Lung (tissue), 11 donors: ENCODE measurements at regions not wholly inside any gene's neighbourhood (a gene's known extent, or its start where the extent isn't known, plus 50 kb on each side); places are given as distances from the start of the nearest gene placed in this dataset.

ENCODE experiments used
- ATAC-seq: fragments of 200-7000 bp; cut with Tn5 transposase; one replicate; pipeline ENCODE4 v1.9.1; 2020; ENCODE audit warnings: moderate number of reproducible peaks; ENCODE audit not compliant: insufficient read depth, low FRiP score
- DNase-seq, 3 donors: peaks; one replicate each; pipeline ENCODE4 v3.0.0-alpha.2; 2013 to 2017
- H3K27ac ChIP-seq, 2 donors: one replicate each; pipeline ENCODE4 v1.5.1; 2013; ENCODE audit warnings: mild to moderate bottlenecking in 2 of 2, moderate library complexity in 2 of 2, control low read depth in 1 of 2, inconsistent platforms in 1 of 2, low read depth in 1 of 2, low read length in 1 of 2
- H3K27me3 ChIP-seq, 3 donors: one replicate each; pipeline ENCODE4 v1.5.1; 2013; ENCODE audit warnings: low read length in 2 of 3; ENCODE audit not compliant: control insufficient read depth in 3 of 3, insufficient read depth in 3 of 3
- H3K36me3 ChIP-seq, 4 donors: one replicate each; pipeline ENCODE4 v1.5.1; 2013; ENCODE audit warnings: low read length in 4 of 4, mild to moderate bottlenecking in 1 of 4, moderate library complexity in 1 of 4; ENCODE audit not compliant: control insufficient read depth in 4 of 4, insufficient read depth in 4 of 4
- H3K4me1 ChIP-seq, 5 donors: one replicate each; pipeline ENCODE4 v1.5.1; 2013; ENCODE audit warnings: low read length in 5 of 5, mild to moderate bottlenecking in 2 of 5, moderate library complexity in 1 of 5; ENCODE audit not compliant: control insufficient read depth in 5 of 5, insufficient read depth in 5 of 5
- H3K4me3 ChIP-seq: one replicate; pipeline ENCODE4 v1.5.1; 2013; ENCODE audit warnings: mild to moderate bottlenecking, control low read depth, moderate library complexity
- H3K9ac ChIP-seq, 2 donors: one replicate each; pipeline ENCODE4 v1.5.1; 2013; ENCODE audit warnings: low read length in 2 of 2, control low read depth in 1 of 2; ENCODE audit not compliant: insufficient read depth in 1 of 2
- H3K9me3 ChIP-seq, 4 donors: one replicate each; pipeline ENCODE4 v1.5.1; 2013; ENCODE audit warnings: low read length in 3 of 4, mild to moderate bottlenecking in 1 of 4, moderate library complexity in 1 of 4; ENCODE audit not compliant: control insufficient read depth in 4 of 4, insufficient read depth in 3 of 4
- CTCF ChIP-seq: IDR thresholded peaks from 2 replicates; pipeline ENCODE4 v1.5.1; 2012; ENCODE audit warnings: mild to moderate bottlenecking; ENCODE audit errors: control extremely low read depth, extremely low read depth
- WGBS, 2 donors: extraction: QIAGEN DNeasy Blood & Tissue Kit; methylation state at CpG; one replicate each; pipeline ENCODE4 v1.1.7; 2013; 5-methylcytosine and 5-hydroxymethylcytosine counted together
- donor health status: control.
- donor health status: control.
- donor health status: Bipolar disorder and iron deficiency.
- donor health status: healthy.
- donor health status: DM: yes; HTN: yes; CAD: no.

- DNase-seq (no peak), ATAC-seq (no peak)
- H3K4me1 ChIP-seq, result peaks cover 0 to 13% (median 0%) of the 10 kb centered on the region in 5 donors
- no peak overlapping the region for H3K4me3 ChIP-seq
- no peaks in the 10 kb centered on the region for H3K9me3 ChIP-seq
- H3K27me3 ChIP-seq, result no peaks in the 10 kb centered on the region
- H3K9ac ChIP-seq, result no peak overlapping the region
- H3K36me3 ChIP-seq, result no peaks in the 10 kb centered on the region
- WGBS, 2 donors, result 74 to 81% methylated on average over 2 of the region's 2 CpGs
- H3K27ac ChIP-seq, result no peak overlapping the region
- no peak for TF ChIP-seq CTCF
Measured at GRCh38 chr14:54300881-54301280, 95.9 kb upstream of the CDKN3 start.

GRCh38 chr14:54301359-54301758 lies 95.4 kb upstream of the CDKN3 start:
- Histone ChIP-seq H3K27me3 (no peaks in the 10 kb centered on the region), H3K9ac (no peak overlapping the region), H3K27ac (no peak overlapping the region), H3K4me3 (no peak overlapping the region), H3K36me3 (no peaks in the 10 kb centered on the region), H3K4me1 (peaks cover 0 to 13% (median 0%) of the 10 kb centered on the region in 5 donors), H3K9me3 (no peaks in the 10 kb centered on the region)
- TF ChIP-seq CTCF, result no peak
- 48 to 74% methylated on average over 7 of the region's 7 CpGs for WGBS, 2 donors
- ATAC-seq, result no peak
- DNase-seq, result no peak

- TF ChIP-seq CTCF, result no peak
- no peaks in the 10 kb centered on the region for H3K36me3 ChIP-seq
- no peaks in the 10 kb centered on the region for H3K9me3 ChIP-seq
- no peak for DNase-seq
- no peak overlapping the region for H3K4me3 ChIP-seq
- no peak for ATAC-seq
- H3K4me1 ChIP-seq, result no peaks in the 10 kb centered on the region
- H3K27ac ChIP-seq, result no peak overlapping the region
- 75 to 84% methylated on average over 4 of the region's 4 CpGs for WGBS, 2 donors
- no peak overlapping the region for H3K9ac ChIP-seq
- no peaks in the 10 kb centered on the region for H3K27me3 ChIP-seq
Measured at GRCh38 chr14:54306806-54307205, 90.0 kb upstream of the CDKN3 start.

GRCh38 chr14:54309615-54310014 lies 87.2 kb upstream of the CDKN3 start:
- H3K27me3 ChIP-seq, result no peaks in the 10 kb centered on the region
- WGBS, 2 donors, result 74 to 87% methylated on average over 5 of the region's 5 CpGs
- ATAC-seq, result no peak
- no peaks in the 10 kb centered on the region for H3K9me3 ChIP-seq
- peaks cover 0 to 5% (median 2%) of the 10 kb centered on the region in 5 donors for H3K4me1 ChIP-seq
- H3K4me3 ChIP-seq, result no peak overlapping the region
- no peak overlapping the region for H3K9ac ChIP-seq
- TF ChIP-seq CTCF, result no peak
- no peaks in the 10 kb centered on the region for H3K36me3 ChIP-seq
- no peak overlapping the region for H3K27ac ChIP-seq
- DNase-seq, result no peak
